Progenitor cell of endocrine pancreas (in vitro differentiated cells): ENCODE measurements at regions not wholly inside any gene's neighbourhood (a gene's known extent, or its start where the extent isn't known, plus 50 kb on each side); places are given as distances from the start of the nearest gene placed in this dataset.

ENCODE experiments used
- DNase-seq: peaks from one replicate; pipeline ENCODE4 v3.0.0; 2021; ENCODE audit warnings: low spot score; ENCODE audit not compliant: unreplicated experiment
- H3K27ac Mint-ChIP-seq: 2 replicates; pipeline ENCODE4 v1.8.0; 2021; ENCODE audit warnings: mild to moderate bottlenecking, moderate library complexity, mixed read lengths
- H3K27me3 Mint-ChIP-seq: 2 replicates; pipeline ENCODE4 v1.8.0; 2021; ENCODE audit warnings: mixed read lengths
- H3K36me3 Mint-ChIP-seq: 2 replicates; pipeline ENCODE4 v1.8.0; 2022; ENCODE audit warnings: mixed read lengths; ENCODE audit not compliant: insufficient read depth
- H3K4me1 Mint-ChIP-seq: 2 replicates; pipeline ENCODE4 v1.8.0; 2021; ENCODE audit warnings: low read depth, mixed read lengths
- H3K4me3 Mint-ChIP-seq: 2 replicates; pipeline ENCODE4 v1.8.0; 2021; ENCODE audit warnings: low read depth, mild to moderate bottlenecking, moderate library complexity, mixed read lengths
- H3K9me3 Mint-ChIP-seq: 2 replicates; pipeline ENCODE4 v1.8.0; 2021; ENCODE audit warnings: low read depth, mixed read lengths
- TF ChIP-seq, protein P1 (sequence below): fragments of 200-600 bp; sonication (generic); IDR thresholded peaks from one replicate; pipeline ENCODE4 v1.5.0; 2021; ENCODE audit warnings: antibody characterized with exemption, mild to moderate bottlenecking; ENCODE audit not compliant: unreplicated experiment

DNA sequence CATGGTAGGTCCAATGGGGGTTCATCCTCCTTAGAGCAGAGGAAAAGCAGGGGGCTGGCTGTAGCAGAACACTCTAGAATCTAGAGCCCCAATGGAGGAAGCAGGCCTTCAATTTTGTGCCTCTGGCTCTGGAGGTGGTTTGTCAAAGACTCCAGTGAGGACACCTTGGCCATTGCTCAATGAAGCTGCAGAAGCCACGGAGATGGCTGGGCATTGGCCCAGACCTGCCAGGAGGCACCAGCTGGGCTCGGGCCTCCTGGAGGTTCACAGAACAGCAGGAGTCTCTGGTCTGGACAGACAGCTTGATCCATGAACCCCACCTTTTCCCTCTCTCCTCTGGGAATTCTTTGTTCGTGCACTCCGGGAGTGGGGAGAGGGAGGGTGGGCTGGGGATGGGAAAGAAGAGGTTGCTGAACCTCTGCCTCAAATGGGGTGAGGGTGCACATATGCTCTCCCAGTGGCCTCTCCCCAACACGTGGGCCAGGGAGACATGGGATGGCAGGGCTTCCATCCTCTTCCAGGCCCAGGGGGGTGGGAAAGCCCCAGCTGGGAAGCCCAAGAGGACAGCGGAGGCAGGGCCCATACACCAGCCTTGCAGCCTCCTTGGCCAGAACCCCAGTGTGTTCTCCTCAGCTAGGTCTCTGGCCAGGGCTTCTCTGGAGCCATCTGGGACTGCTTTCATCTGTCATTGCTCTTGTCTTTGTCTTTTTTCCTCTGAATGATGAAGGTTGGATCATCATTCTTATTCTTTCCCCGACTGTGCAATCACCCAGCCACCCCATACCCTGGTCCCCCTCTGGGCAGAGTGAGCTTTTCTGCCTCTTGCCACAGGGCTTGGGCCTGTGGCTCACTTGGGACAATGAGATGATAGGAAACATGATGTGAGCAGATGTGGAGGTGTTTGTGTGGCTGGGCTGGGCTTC is 1019.4 kb downstream of the BRD1 start:
- TF ChIP-seq, protein P1, sequence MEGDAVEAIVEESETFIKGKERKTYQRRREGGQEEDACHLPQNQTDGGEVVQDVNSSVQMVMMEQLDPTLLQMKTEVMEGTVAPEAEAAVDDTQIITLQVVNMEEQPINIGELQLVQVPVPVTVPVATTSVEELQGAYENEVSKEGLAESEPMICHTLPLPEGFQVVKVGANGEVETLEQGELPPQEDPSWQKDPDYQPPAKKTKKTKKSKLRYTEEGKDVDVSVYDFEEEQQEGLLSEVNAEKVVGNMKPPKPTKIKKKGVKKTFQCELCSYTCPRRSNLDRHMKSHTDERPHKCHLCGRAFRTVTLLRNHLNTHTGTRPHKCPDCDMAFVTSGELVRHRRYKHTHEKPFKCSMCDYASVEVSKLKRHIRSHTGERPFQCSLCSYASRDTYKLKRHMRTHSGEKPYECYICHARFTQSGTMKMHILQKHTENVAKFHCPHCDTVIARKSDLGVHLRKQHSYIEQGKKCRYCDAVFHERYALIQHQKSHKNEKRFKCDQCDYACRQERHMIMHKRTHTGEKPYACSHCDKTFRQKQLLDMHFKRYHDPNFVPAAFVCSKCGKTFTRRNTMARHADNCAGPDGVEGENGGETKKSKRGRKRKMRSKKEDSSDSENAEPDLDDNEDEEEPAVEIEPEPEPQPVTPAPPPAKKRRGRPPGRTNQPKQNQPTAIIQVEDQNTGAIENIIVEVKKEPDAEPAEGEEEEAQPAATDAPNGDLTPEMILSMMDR, result no peak
- H3K9me3 Mint-ChIP-seq, result peaks cover 4% of the 10 kb centered on the region
- H3K27ac Mint-ChIP-seq, result no peak overlapping the region
- no peak overlapping the region for H3K4me3 Mint-ChIP-seq
- H3K4me1 Mint-ChIP-seq, result peaks cover 10% of the 10 kb centered on the region
- peaks cover 5% of the 10 kb centered on the region for H3K27me3 Mint-ChIP-seq
- H3K36me3 Mint-ChIP-seq, result no peaks in the 10 kb centered on the region
- DNase-seq, result no peak

GRCh38 chr22:48807155-48807554 is 1020.5 kb downstream of the BRD1 start:
- TF ChIP-seq, protein P1, result no peak
- H3K36me3 Mint-ChIP-seq, result no peaks in the 10 kb centered on the region
- H3K4me3 Mint-ChIP-seq, result no peak overlapping the region
- H3K9me3 Mint-ChIP-seq, result peaks cover 4% of the 10 kb centered on the region
- H3K4me1 Mint-ChIP-seq, result peaks cover 13% of the 10 kb centered on the region
- no peak overlapping the region for H3K27ac Mint-ChIP-seq
- peaks cover 5% of the 10 kb centered on the region for H3K27me3 Mint-ChIP-seq
- DNase-seq, result no peak

- no peak overlapping the region for H3K4me3 Mint-ChIP-seq
- H3K27me3 Mint-ChIP-seq, result peaks cover 5% of the 10 kb centered on the region
- no peak overlapping the region for H3K27ac Mint-ChIP-seq
- no peak for DNase-seq
- H3K9me3 Mint-ChIP-seq, result peaks cover 4% of the 10 kb centered on the region
- no peaks in the 10 kb centered on the region for H3K36me3 Mint-ChIP-seq
- TF ChIP-seq, protein P1, result no peak
- H3K4me1 Mint-ChIP-seq, result peaks cover 13% of the 10 kb centered on the region
Measured at GRCh38 chr22:48806227-48806781, 1021.4 kb downstream of the BRD1 start.

DNA sequence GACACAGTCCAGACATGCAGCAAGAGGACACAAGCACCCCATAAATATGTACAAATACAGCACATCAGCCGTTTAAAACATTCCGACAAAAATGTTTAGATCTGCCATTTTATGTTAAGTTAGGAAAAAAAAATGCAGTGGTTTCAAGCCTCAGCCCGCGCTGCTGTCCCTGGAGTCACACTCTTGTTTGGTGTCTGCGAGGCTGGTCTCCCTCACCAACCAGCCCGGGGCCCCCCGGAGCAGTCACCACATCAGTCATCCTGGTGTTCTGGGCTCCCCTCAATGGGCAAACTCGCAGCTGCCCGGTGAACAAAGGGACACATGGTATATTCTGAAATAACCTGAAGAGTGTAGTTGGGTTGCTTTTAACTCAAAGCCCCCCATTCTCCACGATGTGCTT is 1022.2 kb downstream of the BRD1 start:
- Mint-ChIP-seq H3K27ac (no peak overlapping the region), H3K9me3 (peaks cover 4% of the 10 kb centered on the region), H3K36me3 (no peaks in the 10 kb centered on the region), H3K4me1 (peaks cover 13% of the 10 kb centered on the region), H3K27me3 (peaks cover 5% of the 10 kb centered on the region), H3K4me3 (no peak overlapping the region)
- TF ChIP-seq, protein P1, result no peak
- DNase-seq, result no peak

- H3K27me3 Mint-ChIP-seq, result peaks cover 5% of the 10 kb centered on the region
- H3K36me3 Mint-ChIP-seq, result no peaks in the 10 kb centered on the region
- TF ChIP-seq, protein P1, result no peak
- peaks cover 13% of the 10 kb centered on the region for H3K4me1 Mint-ChIP-seq
- H3K27ac Mint-ChIP-seq, result no peak overlapping the region
- peaks cover 4% of the 10 kb centered on the region for H3K9me3 Mint-ChIP-seq
- no peak overlapping the region for H3K4me3 Mint-ChIP-seq
- DNase-seq, result no peak
Measured at GRCh38 chr22:48804811-48805301, 1022.8 kb downstream of the BRD1 start.
